HG03066 (cell line): ENCODE measurements at regions not wholly inside any gene's neighbourhood (a gene's known extent, or its start where the extent isn't known, plus 50 kb on each side); places are given as distances from the start of the nearest gene placed in this dataset.
"Not testable (repeated sequence)": the region's sequence is repeated elsewhere in the genome, so short reads cannot be mapped to it uniquely, and the experiment has no call there.

Source experiments
- ATAC-seq: cut with Tn5 transposase; IDR thresholded peaks from one replicate; pipeline ENCODE4 v1.9.1; 2021; ENCODE audit warnings: low read depth; ENCODE audit not compliant: unreplicated experiment

DNA sequence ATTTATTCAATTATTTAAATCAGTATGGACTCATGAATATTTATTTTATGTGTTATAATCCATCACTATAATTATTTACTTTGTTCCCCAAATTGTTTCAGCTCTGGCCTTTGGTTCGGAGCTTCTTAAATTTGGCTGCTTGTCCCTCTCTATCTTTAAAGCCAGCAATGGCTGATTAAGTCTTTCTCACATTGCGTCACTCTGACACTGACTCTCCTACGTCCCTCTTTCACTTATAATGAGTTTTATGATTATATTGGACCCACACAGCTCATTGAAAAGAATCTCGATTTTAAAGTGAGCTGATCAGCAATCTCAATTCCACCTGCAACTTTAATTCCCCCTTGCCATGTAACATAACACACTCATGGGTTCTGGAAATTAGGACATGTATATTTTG is 185.2 kb upstream of the SLC39A10 start:
- no peak for ATAC-seq

DNA sequence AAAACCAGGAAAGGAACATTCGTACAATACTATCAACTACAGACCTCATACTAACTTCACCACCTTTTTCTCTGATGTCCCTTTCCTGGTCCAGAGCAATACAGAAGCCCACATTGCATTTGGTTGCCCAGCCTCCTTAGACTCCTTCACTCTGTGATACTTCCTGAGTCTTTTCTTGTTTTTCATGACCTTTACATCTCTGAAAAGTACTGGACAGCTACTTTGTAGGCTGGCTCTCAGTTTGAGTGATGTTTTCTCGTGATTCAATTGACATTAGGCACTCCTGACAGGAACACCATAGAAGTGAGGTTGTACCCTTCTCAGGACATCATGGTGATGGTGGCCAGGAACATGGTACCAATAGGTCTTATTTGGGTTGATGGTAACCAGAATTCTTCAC is 185.9 kb upstream of the SLC39A10 start:
- ATAC-seq = no peak

DNA sequence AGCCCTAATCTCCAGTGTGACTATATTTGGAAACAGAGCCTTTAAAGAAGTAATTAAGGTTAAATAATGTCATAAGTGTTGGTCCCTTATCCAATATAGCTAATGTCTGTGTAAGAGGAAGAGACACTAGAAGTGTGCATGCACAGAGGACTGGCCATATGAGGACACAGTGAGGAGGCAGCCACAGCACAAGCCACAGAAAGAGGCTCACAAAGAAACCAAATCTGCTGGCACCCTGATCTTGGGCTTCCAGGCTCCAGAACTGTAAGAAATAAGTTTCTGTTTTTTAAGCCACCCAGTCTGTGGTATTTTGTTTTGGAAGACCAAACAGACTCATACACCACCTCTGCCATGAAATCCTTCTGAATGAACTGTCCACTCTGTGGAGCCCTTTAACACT is 186.4 kb upstream of the SLC39A10 start:
- ATAC-seq = peak; percentile 46

DNA sequence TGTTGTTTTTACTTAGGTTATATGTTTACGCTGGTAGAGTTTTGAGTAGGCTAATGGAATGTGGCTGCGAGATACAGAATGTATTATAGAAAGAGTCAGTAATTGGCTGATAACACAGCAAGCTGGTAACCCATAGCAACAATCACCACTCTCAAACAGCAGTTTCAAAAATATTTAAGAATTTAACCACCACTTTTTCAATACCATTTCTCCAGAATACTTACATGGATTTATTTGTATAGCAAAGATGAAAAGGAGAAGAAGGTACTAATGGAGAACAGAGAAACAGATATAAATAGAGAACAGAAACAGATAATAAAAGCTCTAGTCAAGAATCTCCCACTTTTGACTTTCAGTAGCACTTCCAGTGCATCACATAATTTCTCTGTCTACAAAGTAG is 188.3 kb upstream of the SLC39A10 start:
- ATAC-seq = peak; percentile 76

DNA sequence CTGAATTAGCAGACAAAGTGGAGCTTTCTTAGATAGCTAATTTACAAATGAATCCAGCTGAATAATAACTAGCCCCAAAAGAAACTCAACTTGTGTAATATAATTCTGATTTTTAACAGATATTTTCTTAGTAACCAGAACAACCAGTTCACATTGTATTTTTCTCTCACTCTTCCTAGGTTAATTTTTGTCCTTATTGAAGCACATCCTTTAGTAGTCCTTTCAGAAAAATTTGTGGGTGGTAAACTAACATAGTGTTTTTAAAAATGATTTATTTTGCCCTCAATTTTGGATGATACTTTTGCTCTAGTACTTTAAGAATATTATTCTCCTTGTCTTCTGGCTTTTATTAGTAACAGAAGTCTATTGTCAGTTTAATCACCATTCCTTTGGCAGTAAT is 190.6 kb upstream of the SLC39A10 start:
- ATAC-seq = no peak

DNA sequence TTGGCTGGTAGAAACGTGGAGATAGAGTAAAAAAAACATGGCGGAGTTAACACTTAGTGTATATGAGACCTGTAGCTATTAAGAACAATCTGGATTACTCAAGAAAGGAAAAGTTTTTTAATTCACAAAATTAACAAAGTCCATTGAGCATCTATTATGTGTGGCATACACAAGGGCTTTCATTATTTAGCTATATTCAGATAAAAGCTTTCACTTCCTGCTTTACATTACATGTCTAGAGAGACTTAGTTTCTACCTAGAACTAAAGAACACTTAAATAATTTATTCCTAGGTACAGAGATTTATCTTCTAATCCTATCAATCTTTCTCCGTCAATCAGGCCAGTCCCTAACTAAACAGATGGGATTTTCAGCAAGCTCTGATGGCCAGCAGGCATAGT is 196.0 kb upstream of the SLC39A10 start:
- ATAC-seq = no peak

DNA sequence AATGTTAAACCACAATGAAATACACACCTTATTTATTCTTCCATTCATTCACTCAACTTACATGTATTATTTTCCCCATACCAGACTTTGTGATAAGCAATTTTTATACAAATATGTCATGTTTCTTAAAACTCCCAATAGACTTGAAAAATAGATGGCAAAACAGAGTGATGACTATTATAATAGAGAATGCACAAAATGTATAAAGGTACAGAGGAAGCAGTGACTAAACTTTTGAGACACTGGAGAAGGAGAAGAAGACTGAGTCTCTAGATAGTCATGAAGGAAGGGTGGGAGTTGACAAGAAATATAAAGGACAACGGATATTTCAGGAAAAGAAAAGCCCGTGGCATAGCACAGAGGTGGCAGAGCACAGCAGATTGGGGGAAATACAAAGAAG is 198.1 kb upstream of the SLC39A10 start:
- no peak for ATAC-seq

DNA sequence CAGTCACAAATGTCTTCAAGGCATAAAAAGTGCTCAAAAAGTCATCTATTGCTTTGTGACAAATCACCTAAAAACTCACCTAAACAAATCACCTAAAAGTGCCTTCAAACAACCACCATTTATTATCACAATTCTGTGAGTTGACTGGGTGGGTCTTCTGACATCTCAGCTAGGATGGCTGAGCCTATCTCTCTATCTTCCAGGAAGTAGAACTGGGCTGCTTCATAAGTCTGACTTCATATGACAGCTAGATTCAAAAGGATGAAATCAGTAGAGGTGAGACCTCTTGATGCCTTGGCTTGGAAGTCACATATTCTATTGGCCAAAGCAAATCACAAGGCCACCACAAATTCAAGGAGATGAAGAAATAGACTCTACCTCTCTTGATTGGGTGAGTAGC is 199.2 kb upstream of the SLC39A10 start:
- ATAC-seq = no peak

DNA sequence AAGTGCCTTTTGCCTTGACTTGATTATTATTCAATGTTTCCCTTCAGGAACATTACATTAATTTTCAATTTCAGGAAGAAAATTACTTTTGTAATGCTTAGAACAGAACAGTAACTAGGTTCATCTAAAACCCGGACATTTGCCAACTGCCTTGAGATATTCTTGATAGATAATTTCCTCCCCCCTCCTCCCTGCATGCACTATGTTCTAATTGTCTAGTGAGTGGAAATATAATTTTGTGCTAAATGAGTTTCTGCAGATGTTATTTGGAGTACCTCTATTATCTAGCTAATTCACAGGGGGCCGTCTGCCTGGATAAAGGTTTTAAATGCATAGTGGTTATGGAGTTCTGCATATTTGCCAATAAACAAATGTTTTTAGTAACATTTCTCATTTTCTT is 200.3 kb upstream of the SLC39A10 start:
- no peak for ATAC-seq

DNA sequence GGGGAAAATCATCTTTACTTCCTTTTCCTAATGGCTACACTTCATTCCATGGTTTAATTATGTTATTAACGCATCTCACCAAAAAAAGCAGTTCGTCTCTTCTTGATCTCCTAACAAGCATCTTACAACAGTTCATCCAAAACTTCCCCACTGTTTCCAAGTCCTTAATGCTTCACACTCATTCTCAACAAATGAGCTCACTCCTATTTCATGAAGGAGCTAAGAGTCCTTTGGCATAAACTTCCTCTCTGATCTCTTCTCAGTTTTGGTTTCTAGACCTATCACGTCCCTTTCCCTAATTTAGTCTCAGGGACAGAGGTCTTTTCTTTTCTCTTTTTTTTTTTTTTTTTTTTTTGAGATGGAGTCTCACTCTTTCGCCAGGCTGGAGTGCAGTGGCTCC is 205.9 kb upstream of the SLC39A10 start:
- ATAC-seq = no peak

DNA sequence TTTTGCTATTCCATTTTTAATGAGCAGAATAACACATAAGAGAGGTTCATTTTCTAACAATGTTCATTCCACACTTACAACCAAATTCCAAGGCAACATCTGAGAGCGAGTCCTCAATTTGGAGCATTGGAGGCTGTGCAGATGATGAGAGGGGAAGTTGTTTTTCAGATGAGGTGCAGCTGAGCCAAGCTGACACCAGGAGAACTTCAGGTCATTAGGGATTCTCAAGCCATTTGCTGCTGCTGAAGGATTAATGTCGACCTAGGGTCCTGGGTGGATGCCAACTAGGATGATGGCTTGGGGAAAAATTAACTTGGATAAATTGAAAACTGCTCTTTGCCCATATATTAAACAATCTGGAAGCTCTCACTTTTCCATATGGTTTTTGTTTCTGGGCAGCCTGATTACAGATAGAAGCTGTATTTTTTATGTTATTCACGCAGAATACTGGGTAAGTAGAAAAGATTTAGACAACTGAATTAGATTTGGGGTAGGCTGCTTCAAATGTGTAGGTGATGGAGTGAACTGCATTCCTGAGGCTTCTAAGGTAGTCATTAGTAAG is 206.4 kb upstream of the SLC39A10 start:
- ATAC-seq = no peak

DNA sequence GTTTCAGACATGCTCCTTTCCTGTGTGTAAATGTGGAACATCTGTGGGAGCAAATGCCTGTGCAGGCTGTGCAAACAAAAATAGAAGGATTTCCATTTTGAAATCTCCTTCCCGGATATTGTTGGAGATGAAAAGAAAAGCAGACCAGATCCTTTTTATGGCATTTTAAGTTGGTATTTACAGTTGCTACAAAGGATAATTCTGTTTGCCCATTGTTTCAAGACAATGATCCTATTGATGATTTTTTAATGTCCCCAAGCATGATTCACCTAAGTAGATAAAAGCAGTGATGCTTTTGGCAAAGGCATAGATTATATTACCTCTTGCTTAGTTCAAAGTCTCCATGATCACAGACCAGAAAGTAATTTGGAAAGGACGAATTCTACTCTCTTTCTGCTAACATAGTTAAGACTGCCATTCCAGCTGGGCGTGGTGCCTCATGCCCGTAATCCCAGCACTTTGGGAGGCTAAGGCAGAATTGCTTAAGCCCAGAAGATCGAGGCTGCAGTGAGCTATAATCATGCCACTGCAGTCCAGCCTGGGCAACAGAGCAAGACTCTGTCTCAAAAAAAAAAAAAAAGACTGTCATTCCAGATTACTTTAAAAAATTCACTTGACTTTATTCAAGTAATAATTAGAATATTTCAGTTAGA is 209.6 kb upstream of the SLC39A10 start:
- ATAC-seq = no peak

DNA sequence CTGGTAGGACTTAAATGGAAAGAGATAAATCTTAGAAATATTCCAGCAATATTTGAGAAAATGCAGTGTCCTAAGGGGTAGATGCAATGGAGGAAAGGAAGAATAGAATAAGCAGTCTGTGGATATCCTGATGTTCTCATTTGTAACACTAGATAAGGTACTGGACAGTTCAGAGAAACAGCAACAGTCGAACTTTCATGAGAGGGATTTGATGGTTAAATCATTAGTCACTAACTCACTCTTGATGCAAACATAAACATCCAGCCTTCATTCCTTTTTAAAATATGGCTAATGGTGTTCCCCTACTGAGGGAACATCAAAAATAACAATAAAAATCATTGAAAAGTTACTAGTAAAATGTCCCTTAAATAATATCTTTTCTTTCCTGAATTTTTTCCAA is 211.4 kb upstream of the SLC39A10 start:
- ATAC-seq = no peak

DNA sequence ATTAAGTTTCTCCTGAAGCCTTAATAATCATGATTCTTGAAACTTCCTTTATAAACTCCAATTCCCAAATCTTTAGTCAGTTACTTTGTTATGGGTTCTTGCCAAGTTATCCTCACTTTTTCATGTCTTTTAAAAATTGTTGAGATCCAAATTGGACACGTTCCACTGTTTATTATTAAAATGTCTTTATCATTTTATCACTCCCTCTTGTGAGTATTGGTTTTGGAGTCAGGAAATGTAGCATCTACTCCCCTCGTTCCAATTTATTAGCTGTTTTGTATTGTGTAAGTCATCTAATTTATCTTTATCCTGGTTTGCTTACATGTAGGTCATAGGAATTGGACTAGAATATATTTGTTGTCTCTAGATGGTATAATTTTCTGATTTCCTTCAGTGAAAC is 213.1 kb upstream of the SLC39A10 start:
- ATAC-seq = no peak

DNA sequence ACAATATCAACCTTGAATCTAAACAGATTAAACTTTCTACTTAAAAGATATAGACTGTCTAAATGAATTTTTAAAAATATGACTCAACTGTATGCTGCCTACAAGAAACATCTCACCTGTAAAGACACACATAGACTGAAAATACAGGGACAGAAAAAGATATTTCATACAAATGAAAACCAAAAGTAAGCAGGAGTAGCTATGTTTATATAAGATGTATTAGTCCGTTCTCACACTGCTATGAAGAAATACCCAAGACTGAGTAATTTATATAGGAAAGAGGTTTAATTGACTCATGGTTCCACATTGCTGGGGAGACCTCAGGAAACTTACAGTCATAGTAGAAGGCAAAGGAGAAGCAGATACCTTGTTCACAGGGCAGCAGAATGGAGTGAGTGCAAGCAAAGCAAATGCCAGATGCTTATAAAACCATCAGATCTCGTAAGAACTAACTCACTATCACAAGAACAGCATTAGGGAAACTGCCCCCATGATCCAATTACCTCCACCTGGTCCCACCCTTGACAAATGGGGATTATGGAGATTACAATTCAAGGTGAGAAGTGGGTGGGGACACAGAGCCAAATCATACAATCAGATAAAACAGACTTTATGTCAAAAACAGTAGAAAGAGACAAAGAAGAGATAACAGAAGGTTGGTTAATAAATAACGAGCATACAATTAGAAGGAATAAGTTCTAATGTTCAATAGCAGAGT is 214.4 kb upstream of the SLC39A10 start:
- ATAC-seq = no peak

DNA sequence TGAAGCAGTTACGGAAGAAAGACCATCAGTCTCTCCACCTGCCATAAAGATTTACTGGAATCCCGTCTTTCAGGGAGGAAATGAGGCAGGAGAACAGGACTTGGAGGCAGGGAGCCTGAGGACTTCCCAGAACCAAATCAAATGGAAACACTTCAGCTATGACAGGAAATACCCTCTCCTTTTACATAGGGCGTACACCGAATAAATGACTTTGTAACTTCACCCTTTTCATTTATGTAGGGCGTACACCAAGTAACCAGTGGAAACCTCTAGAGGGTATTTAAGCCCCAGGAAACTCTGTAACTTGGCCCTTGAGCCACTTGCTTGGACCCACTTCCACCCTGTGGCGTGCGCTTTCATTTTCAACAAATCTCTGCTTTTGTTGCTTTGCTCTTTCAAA is 218.3 kb upstream of the SLC39A10 start:
- no peak for ATAC-seq

DNA sequence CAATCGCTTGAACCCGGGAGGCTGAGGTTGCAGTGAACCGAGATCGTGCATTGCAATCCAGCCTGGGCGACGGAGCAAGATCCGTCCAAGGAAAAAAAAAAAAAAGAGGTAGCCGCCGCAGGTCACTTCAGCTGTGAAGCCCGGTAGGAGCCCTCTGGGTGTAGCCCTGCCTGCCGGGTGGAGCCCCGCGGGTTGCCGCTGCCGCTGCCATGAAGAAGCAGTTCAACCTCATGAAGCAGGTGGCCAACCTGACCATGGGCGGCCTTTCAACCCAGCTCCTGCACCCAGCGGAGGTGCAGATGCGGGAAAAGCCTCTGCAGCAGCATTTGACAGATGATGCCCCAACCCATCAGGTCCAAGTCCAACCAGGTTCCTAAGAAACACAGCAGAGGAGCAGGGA is 219.5 kb upstream of the SLC39A10 start:
- ATAC-seq = no peak

DNA sequence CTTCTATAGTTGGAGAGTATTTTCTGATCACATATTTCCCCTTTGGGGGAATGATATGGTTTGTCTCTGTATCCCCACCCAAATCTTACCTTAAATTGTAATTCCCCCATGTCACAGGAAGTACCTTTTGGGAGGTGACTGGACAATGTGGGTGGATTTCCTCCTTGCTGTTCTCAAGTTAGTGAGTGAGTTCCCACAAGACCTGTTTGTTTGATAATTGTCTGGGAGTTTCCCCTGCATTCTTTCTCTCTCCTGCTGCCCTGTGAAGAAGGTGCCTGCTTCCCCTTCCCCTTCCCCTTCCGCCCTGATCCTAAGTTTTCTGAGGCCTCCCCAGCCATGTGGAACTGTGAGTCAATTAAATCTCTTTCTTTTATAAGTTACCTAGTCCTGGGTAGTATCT is 222.7 kb upstream of the SLC39A10 start:
- ATAC-seq = no peak

DNA sequence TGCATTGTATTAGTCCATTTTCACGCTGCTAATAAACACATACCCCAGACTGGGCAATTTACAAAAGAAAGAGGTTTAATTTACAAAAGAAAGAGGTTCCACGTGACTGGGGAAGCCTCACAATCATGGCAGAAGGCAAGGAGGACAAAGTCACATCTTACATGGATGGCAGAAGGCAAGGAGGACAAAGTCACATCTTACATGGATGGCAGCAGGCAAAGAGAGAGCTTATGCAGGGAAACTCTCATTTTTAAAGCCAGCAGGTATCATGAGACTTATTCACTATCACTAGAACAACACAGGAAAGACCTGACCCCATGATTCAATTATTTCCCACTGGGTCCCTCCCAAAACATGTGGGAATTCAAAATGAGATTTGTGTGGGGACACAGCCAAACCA is 223.3 kb upstream of the SLC39A10 start:
- not testable (repeated sequence) for ATAC-seq

DNA sequence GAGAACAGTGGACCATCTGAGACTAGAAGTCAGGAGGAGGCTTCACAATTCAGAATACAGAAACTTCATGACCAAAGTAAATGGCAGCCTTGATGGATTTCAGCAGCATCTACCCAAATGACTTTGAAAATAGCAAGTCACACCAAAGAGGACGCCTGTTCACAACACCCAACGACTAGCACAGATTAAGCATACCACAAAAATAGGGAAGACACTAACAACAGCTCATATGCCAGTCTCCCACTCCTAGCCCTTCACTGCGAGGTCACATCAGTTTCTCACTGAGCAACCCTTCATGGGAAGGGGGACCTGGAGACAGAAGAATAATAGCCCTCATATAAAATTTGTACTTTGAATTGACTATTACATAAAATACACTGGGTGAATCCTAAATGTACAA is 228.4 kb upstream of the SLC39A10 start:
- ATAC-seq = no peak

DNA sequence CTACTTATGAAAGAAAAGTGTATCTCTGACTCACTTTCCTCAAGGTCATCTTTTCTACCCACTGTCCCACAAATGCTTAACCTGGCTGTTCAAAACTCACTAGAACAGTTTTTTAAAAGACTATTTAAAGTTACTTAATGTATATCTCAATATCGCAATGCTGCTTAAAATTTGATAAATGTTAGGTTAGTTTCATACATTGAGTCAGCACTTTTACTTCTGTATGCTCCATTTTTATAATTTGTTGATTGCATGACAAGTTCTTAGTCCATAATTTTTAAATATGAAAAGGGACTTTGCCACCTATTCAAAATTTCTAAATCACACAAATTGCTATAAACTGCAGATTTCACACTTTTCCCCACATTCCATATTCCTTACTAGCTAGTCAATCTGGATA is 231.7 kb upstream of the SLC39A10 start:
- ATAC-seq = no peak

DNA sequence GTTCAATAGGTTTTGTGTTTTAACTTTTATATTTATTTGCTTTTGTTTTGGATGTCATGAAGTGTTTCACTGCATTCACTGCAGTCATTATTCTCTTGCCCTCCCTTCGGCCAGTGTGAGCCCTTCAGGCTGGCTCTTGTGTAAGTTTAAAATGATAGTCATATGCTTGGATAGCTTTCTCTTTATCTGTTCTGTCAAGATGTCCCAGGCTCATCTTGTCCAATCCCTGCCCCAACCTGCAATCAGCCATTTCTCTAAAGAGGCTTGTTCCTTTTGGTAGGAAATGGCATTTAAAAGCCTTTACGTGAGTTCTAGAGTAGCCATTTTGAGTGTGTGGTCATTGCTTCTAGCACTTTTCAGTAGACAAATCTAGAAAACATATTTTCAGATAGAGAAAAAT is 238.0 kb upstream of the SLC39A10 start:
- no peak for ATAC-seq
